GM12864 (cell line): ENCODE measurements at regions not wholly inside any gene's neighbourhood (a gene's known extent, or its start where the extent isn't known, plus 50 kb on each side); places are given as distances from the start of the nearest gene placed in this dataset.
"Not testable (repeated sequence)": the region's sequence is repeated elsewhere in the genome, so short reads cannot be mapped to it uniquely, and the experiment has no call there.

Experiments
- DNase-seq: peaks from one replicate; pipeline ENCODE4 v3.0.0-alpha.2; 2011; ENCODE audit warnings: low read depth
- H3K4me3 ChIP-seq: 2 replicates; pipeline ENCODE4 v1.5.1; 2011; ENCODE audit warnings: mild to moderate bottlenecking, low read depth, low read length, control low read depth
- TF ChIP-seq, protein P1 (sequence below): IDR thresholded peaks from 2 replicates; pipeline ENCODE4 v1.5.1; 2011; ENCODE audit warnings: low read depth, mild to moderate bottlenecking, moderate library complexity, low read length, control low read depth, inconsistent platforms; ENCODE audit errors: missing control alignments

DNA sequence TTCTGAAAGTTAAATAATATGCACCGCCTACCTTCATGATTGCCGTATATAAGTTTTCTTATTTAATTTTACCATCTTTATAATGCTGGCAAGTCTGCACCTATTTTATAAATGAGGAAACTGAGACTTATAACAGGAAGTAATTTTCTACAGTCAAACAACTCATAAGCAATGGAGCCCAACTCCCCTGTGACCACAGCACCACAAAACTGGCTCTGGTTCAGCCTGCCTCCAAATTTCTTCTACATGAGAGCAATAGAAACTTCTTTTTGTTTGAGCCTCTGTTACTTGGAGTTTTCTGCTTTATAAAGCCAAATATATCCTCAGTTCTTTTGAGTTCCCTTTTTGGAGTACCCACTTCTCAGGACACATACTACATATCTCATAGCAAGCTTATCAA, 131.1 kb upstream of the HSF2 start:
- TF ChIP-seq, protein P1, sequence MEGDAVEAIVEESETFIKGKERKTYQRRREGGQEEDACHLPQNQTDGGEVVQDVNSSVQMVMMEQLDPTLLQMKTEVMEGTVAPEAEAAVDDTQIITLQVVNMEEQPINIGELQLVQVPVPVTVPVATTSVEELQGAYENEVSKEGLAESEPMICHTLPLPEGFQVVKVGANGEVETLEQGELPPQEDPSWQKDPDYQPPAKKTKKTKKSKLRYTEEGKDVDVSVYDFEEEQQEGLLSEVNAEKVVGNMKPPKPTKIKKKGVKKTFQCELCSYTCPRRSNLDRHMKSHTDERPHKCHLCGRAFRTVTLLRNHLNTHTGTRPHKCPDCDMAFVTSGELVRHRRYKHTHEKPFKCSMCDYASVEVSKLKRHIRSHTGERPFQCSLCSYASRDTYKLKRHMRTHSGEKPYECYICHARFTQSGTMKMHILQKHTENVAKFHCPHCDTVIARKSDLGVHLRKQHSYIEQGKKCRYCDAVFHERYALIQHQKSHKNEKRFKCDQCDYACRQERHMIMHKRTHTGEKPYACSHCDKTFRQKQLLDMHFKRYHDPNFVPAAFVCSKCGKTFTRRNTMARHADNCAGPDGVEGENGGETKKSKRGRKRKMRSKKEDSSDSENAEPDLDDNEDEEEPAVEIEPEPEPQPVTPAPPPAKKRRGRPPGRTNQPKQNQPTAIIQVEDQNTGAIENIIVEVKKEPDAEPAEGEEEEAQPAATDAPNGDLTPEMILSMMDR = no peak
- no peak for DNase-seq
- H3K4me3 ChIP-seq = no peak overlapping the region

DNA sequence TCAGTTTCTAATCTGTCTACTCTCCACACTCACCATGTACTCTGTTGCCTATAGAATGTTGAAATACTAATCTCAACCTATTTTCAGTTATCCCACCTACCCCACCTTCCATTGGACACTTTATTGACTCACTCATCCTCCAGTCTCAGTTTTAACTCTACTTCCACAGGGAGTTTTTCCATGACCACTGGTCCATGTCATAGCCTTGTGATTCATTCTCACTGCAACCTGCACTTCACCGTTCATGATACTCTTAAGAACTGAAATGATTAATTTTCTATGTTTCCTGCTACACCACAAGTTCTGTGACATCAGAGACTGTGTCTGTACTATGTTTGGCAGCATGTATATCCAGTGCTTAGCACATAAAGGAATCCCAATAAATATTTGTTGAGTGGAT, 122.8 kb upstream of the HSF2 start:
- TF ChIP-seq, protein P1 = no peak
- no peak for DNase-seq
- H3K4me3 ChIP-seq = no peak overlapping the region

DNA sequence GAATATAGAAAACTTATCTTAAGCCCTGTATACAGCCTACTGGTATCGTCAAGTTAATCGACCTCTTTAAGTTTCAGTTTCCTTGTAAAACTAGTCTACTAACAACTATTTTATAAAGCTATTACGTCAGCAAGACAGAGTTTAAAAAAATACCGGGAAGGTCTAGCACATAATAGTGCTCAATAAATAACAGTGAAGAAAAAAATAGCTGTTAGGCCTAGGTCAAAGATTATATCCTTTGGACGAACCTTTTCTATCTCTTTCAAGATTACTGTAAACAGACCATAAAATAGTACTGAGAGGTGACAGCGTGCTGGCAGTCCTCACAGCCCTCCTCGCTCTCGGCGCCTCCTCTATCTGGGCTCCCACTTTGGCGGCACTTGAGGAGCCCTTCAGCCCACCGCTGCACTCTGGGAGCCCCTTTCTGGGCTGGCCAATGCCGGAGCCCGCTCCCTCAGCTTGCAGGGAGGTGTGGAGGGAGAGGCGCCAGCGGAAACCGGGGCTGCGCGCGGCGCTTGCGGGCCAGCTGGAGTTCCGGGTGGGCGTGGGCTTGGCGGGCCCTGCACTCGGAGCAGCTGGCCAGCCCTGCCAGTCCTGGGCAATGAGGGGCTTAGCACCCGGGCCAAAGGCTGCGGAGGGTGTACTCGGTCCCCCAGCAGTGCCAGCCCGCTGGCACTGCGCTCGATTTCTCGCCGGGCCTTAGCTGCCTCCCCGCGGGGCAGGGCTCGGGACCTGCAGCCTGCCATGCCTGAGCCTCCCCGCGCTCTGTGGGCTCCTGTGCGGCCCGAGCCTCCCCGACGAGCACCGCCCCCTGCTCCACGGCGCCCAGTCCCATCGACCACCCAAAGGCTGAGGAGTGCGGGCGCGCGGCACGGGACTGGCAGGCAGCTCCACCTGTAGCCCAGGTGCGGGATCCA, 119.1 kb upstream of the HSF2 start:
- DNase-seq, H3K4me3 ChIP-seq: not testable (repeated sequence)

DNA sequence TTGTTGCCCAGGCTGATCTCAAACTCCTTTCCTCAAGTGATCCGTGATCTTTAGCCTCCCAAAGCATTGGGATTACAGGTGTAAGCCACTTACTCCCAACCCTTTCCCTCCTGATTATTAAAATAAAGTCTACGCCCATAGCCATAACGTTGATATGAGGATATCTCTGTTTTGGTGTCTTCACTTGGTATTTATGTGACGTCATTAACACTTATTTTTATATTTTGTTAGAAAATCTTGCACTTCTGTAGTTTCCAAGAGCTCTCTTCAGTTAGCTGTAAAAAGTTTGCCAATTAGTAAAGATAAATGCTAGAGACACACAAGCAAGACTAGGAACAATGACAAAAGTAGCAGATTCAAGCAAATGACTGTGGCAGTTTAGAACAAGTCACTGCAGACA, 115.6 kb upstream of the HSF2 start:
- TF ChIP-seq, protein P1 = no peak
- no peak for DNase-seq

DNA sequence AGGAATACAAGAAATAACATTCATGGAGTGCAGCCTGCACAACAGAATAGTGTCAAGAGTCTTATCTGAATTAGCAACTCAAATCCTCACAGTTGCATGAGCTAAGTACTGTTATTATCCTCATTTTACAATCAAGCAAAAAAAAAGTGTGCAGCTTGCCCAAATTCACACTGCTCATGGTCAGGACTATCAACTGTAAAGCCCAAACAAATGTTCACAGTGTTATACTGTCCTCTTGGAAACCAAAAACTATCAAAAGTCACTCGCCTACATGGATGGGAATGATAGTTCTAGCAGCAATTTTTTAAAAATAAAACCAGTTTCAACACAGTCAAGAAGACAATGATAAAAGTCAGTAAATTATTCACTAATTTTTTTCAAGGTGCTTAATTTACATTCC, 114.6 kb upstream of the HSF2 start:
- no peak overlapping the region for H3K4me3 ChIP-seq
- TF ChIP-seq, protein P1 = no peak
- DNase-seq = no peak

More for the DNA sequence above, 115.6 kb upstream of the HSF2 start:
- no peak overlapping the region for H3K4me3 ChIP-seq

DNA sequence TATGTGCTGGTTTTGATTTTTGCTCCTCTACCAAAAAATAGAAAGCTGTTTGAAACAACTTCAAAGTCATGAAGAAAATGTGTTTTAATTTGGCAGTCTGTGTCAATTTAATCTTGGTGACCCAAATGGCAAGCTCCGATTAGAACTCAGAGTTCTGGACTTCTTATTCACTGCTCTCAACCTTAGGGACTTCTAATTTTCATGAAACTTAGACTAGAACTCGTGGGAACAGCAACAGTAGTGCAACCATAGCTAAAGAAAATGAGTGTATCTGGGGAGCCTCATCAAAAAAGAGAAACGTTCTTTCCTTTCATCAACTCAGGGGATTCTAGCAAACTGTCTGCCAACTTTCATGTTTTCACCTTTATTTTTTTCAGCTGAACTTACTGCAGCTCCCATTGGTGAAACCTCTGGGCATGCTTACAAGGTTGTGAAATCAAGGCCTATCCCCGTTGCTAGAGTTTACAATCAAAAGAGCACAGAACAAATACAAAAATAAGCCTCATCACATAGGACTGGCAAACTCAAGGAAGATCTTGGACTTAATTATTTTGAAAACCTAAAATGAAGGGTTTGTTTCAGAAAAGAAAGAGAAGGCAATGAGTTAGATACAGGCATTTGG, 114.0 kb upstream of the HSF2 start:
- TF ChIP-seq, protein P1 = no peak
- H3K4me3 ChIP-seq = no peak overlapping the region
- no peak for DNase-seq

DNA sequence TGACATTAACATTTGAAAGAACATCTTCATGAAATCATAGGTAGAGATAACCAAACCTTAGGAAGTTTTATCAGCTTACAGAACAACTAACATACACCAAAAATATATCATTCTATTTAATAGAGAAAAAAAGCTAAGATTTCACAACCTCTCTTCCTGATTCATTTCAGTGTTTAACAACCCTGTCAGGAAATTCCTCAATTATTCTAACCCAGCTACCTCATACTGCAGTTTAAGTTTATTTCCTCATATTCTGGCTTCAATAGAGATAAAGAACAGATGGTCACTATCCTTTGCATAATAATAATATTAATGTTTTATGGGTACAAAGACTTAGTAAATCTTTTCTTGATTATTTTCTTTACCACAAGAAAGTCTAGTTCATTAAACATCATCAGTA, 112.9 kb upstream of the HSF2 start:
- DNase-seq = no peak
- H3K4me3 ChIP-seq = no peak overlapping the region
- TF ChIP-seq, protein P1 = no peak
